Superior temporal gyrus (tissue), 1 donor: ENCODE measurements at regions not wholly inside any gene's neighbourhood (a gene's known extent, or its start where the extent isn't known, plus 50 kb on each side); places are given as distances from the start of the nearest gene placed in this dataset.

Source experiments
- DNase-seq: peaks from one replicate; pipeline ENCODE4 v3.0.0-alpha.2; 2016; ENCODE audit errors: extremely low spot score

GRCh38 chr2:200254773-200255172 lies 51.7 kb upstream of the SPATS2L start:
- no peak for DNase-seq

- no peak for DNase-seq
Measured at GRCh38 chr2:200255549-200255948, 50.9 kb upstream of the SPATS2L start.
